HG02678 (cell line): ENCODE measurements at regions not wholly inside any gene's neighbourhood (a gene's known extent, or its start where the extent isn't known, plus 50 kb on each side); places are given as distances from the start of the nearest gene placed in this dataset.
"Not testable (repeated sequence)": the region's sequence is repeated elsewhere in the genome, so short reads cannot be mapped to it uniquely, and the experiment has no call there.

Source experiments
- ATAC-seq: cut with Tn5 transposase; IDR thresholded peaks from one replicate; pipeline ENCODE4 v1.9.1; 2021; ENCODE audit warnings: mild to moderate bottlenecking, moderate library complexity; ENCODE audit not compliant: unreplicated experiment

- ATAC-seq, result no peak
These were observed 159.0 kb upstream of the TSC22D2 start for GRCh38 chr3:150248888-150249681.

- no peak for ATAC-seq
These were observed 159.8 kb upstream of the TSC22D2 start for GRCh38 chr3:150248116-150248887.

- ATAC-seq, result no peak
These were observed 160.7 kb upstream of the TSC22D2 start for GRCh38 chr3:150247441-150247840.

- ATAC-seq, result no peak
These were observed 164.6 kb upstream of the TSC22D2 start for GRCh38 chr3:150243466-150243865.

GRCh38 chr3:150242220-150242936 is 165.7 kb upstream of the TSC22D2 start:
- no peak for ATAC-seq

GRCh38 chr3:150240891-150241290 is 167.2 kb upstream of the TSC22D2 start:
- ATAC-seq, result no peak

- ATAC-seq, result no peak
These were observed 168.3 kb upstream of the TSC22D2 start for GRCh38 chr3:150239766-150240165.

- ATAC-seq, result no peak
These were observed 169.0 kb upstream of the TSC22D2 start for GRCh38 chr3:150238995-150239619.

- ATAC-seq, result no peak
These were observed 169.9 kb upstream of the TSC22D2 start for GRCh38 chr3:150238048-150238802.

GRCh38 chr3:150237490-150237889 is 170.6 kb upstream of the TSC22D2 start:
- ATAC-seq, result no peak

GRCh38 chr3:150236316-150237082 is 171.6 kb upstream of the TSC22D2 start:
- ATAC-seq, result no peak

- no peak for ATAC-seq
These were observed 172.3 kb upstream of the TSC22D2 start for GRCh38 chr3:150235799-150236198.

- no peak for ATAC-seq
These were observed 175.1 kb upstream of the TSC22D2 start for GRCh38 chr3:150232992-150233451.

GRCh38 chr3:150230037-150230436 is 178.1 kb upstream of the TSC22D2 start:
- ATAC-seq, result no peak

GRCh38 chr3:150228626-150229025 is 179.5 kb upstream of the TSC22D2 start:
- ATAC-seq, result not testable (repeated sequence)

- ATAC-seq, result peak; percentile 47
These were observed 180.3 kb upstream of the TSC22D2 start for GRCh38 chr3:150227839-150228238.

GRCh38 chr3:150225986-150226385 is 182.1 kb upstream of the TSC22D2 start:
- no peak for ATAC-seq

GRCh38 chr3:150223558-150223957 is 184.5 kb upstream of the TSC22D2 start:
- ATAC-seq, result no peak

GRCh38 chr3:150222691-150223489 is 185.2 kb upstream of the TSC22D2 start:
- ATAC-seq, result no peak
